Neural progenitor cell (in vitro differentiated cells): ENCODE measurements at regions not wholly inside any gene's neighbourhood (a gene's known extent, or its start where the extent isn't known, plus 50 kb on each side); places are given as distances from the start of the nearest gene placed in this dataset.

Source experiments
- EZH2 ChIP-seq: fragments of 200-600 bp; sonication (generic); IDR thresholded peaks from 2 replicates; pipeline ENCODE4 v1.6.1; 2017; ENCODE audit warnings: antibody characterized with exemption, mild to moderate bottlenecking, moderate library complexity
- TF ChIP-seq, protein P1 (sequence below): fragments of 200-600 bp; sonication (generic); IDR thresholded peaks from 2 replicates; pipeline ENCODE4 v1.5.1; 2017; ENCODE audit warnings: antibody characterized with exemption, mild to moderate bottlenecking

GRCh38 chr5:161975350-161975749 is 92.2 kb upstream of the GABRG2 start:
- TF ChIP-seq, protein P1, sequence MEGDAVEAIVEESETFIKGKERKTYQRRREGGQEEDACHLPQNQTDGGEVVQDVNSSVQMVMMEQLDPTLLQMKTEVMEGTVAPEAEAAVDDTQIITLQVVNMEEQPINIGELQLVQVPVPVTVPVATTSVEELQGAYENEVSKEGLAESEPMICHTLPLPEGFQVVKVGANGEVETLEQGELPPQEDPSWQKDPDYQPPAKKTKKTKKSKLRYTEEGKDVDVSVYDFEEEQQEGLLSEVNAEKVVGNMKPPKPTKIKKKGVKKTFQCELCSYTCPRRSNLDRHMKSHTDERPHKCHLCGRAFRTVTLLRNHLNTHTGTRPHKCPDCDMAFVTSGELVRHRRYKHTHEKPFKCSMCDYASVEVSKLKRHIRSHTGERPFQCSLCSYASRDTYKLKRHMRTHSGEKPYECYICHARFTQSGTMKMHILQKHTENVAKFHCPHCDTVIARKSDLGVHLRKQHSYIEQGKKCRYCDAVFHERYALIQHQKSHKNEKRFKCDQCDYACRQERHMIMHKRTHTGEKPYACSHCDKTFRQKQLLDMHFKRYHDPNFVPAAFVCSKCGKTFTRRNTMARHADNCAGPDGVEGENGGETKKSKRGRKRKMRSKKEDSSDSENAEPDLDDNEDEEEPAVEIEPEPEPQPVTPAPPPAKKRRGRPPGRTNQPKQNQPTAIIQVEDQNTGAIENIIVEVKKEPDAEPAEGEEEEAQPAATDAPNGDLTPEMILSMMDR = no peak
- no peak for TF ChIP-seq EZH2
